ENCODE measurements at regions not wholly inside any gene's neighbourhood (a gene's known extent, or its start where the extent isn't known, plus 50 kb on each side); places are given as distances from the start of the nearest gene placed in this dataset.

DNA sequence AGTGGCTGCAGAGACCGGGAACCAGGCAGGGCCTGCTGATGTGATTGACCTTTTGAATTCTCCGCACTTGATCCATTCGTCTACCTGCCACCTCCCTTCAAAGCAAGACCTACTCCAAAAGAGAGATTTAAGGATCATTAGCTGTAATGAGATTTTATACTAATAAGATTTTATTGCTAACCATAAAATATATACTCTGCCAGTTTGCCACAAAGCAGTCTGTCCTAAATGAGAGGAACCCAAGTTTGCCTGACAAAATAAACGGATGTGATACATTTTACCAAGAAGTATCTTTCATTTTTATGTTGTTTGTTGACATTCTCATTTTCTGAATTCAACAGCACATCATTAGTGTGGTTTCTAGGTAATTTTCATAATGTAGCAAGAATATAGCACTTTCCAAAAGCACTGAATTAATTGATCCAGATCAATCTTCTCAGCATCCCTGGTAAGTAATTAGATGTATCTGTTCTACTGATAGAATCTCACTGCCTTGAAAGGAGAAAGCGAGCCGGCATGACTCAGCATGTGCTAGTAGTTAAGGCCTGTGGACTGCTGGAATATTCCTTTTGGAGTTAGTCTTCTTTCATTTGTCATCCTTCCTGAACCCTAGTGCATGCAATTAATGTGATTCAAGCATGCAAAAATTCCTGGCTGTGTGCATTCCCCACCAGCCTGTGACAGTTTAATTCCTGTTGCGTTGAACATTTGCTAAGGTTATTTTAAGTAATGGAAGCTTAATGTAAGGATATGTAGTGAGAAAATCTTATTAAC, 128.5 kb downstream of the ARL6IP6 start:
- TF ChIP-seq POLR2A (IDR thresholded peaks at IDR 0.05), result no peak
- TF ChIP-seq, protein P1, sequence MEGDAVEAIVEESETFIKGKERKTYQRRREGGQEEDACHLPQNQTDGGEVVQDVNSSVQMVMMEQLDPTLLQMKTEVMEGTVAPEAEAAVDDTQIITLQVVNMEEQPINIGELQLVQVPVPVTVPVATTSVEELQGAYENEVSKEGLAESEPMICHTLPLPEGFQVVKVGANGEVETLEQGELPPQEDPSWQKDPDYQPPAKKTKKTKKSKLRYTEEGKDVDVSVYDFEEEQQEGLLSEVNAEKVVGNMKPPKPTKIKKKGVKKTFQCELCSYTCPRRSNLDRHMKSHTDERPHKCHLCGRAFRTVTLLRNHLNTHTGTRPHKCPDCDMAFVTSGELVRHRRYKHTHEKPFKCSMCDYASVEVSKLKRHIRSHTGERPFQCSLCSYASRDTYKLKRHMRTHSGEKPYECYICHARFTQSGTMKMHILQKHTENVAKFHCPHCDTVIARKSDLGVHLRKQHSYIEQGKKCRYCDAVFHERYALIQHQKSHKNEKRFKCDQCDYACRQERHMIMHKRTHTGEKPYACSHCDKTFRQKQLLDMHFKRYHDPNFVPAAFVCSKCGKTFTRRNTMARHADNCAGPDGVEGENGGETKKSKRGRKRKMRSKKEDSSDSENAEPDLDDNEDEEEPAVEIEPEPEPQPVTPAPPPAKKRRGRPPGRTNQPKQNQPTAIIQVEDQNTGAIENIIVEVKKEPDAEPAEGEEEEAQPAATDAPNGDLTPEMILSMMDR (IDR thresholded peaks at IDR 0.05), result no peak

Measured in Peyer's patch (tissue), 4 donors.